KMS-11 (cell line): ENCODE measurements at regions not wholly inside any gene's neighbourhood (a gene's known extent, or its start where the extent isn't known, plus 50 kb on each side); places are given as distances from the start of the nearest gene placed in this dataset.

Experiments
- H2AFZ ChIP-seq: fragments of 200-600 bp; sonication (generic); 2 replicates; pipeline ENCODE4 v1.6.1; 2016; ENCODE audit warnings: antibody characterized with exemption, mixed run types, low read depth
- H3K27ac ChIP-seq: fragments of 200-600 bp; sonication (generic); 2 replicates; pipeline ENCODE4 v1.6.1; 2016; ENCODE audit warnings: mild to moderate bottlenecking, mixed run types
- H3K27me3 ChIP-seq: fragments of 200-600 bp; sonication (generic); 2 replicates; pipeline ENCODE4 v1.6.1; 2017; ENCODE audit warnings: mild to moderate bottlenecking, low read depth, mixed run types, moderate library complexity; ENCODE audit not compliant: insufficient read depth
- H3K36me3 ChIP-seq: fragments of 200-600 bp; sonication (generic); 2 replicates; pipeline ENCODE4 v1.6.1; 2017; ENCODE audit warnings: mild to moderate bottlenecking, mixed run types; ENCODE audit not compliant: insufficient read depth
- H3K4me1 ChIP-seq: fragments of 200-600 bp; sonication (generic); 2 replicates; pipeline ENCODE4 v1.6.1; 2016; ENCODE audit warnings: mild to moderate bottlenecking, low read depth, mixed run types; ENCODE audit not compliant: poor library complexity, severe bottlenecking
- H3K4me2 ChIP-seq: fragments of 200-600 bp; sonication (generic); 2 replicates; pipeline ENCODE4 v1.7.0; 2016; ENCODE audit warnings: mild to moderate bottlenecking, mixed run types
- H3K4me3 ChIP-seq: fragments of 200-600 bp; sonication (generic); IDR thresholded peaks from 2 replicates; pipeline ENCODE4 v1.6.1; 2017; ENCODE audit warnings: low read depth, low read length, mixed read lengths; ENCODE audit not compliant: insufficient read depth
- H3K79me2 ChIP-seq: fragments of 200-600 bp; sonication (generic); 2 replicates; pipeline ENCODE4 v1.6.1; 2016; ENCODE audit warnings: low read depth, mixed run types; ENCODE audit not compliant: insufficient read depth
- H3K9ac ChIP-seq: fragments of 200-600 bp; sonication (generic); 2 replicates; pipeline ENCODE4 v1.6.1; 2016; ENCODE audit warnings: mild to moderate bottlenecking, mixed run types
- H4K20me1 ChIP-seq: fragments of 200-600 bp; sonication (generic); 2 replicates; pipeline ENCODE4 v1.6.1; 2016; ENCODE audit warnings: mild to moderate bottlenecking, mixed run types; ENCODE audit not compliant: insufficient read depth
- CTCF ChIP-seq: fragments of 200-600 bp; sonication (generic); conservative IDR thresholded peaks from 2 replicates; pipeline ENCODE4 v1.6.1; 2017; ENCODE audit warnings: low read depth, mild to moderate bottlenecking, antibody characterized with exemption, low read length, moderate library complexity, mixed read lengths

DNA sequence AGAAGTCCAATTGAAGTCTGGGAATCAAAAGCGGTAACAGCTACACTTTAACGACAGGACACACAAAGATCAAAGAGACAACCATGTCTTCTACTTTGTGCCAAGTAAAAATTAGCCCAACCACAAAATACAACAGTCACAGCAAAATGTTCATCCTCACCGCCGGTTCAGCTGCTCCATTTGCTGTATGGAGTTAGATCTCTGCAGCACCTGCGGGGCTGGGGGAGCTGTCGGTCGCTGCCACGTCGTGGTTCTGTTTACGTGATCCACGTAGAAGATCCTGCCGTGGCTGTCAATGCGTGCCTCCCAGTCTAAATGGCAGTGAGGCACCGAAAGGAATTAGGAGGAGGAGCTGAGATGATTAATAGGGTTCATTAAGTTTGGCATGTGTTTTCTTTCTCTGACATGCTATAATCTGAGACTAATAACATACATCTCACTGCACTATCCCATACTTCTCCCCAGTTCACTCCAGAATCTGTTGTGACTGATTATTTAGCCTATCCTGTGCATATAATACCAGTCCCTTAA, 136.5 kb upstream of the STK17B start:
- H3K4me2 ChIP-seq = no peak overlapping the region
- no peaks in the 10 kb centered on the region for H3K36me3 ChIP-seq
- no peak overlapping the region for H3K4me3 ChIP-seq
- H3K27ac ChIP-seq = no peak overlapping the region
- no peaks in the 10 kb centered on the region for H3K27me3 ChIP-seq
- no peaks in the 10 kb centered on the region for H3K4me1 ChIP-seq
- H2AFZ ChIP-seq = no peak overlapping the region
- TF ChIP-seq CTCF = no peak
- no peaks in the 10 kb centered on the region for H3K79me2 ChIP-seq
- H4K20me1 ChIP-seq = no peaks in the 10 kb centered on the region
- H3K9ac ChIP-seq = no peak overlapping the region

- Histone ChIP-seq H2AFZ (no peak overlapping the region), H3K4me1 (no peaks in the 10 kb centered on the region), H4K20me1 (no peaks in the 10 kb centered on the region), H3K27me3 (no peaks in the 10 kb centered on the region), H3K79me2 (no peaks in the 10 kb centered on the region), H3K4me2 (no peak overlapping the region), H3K36me3 (no peaks in the 10 kb centered on the region), H3K4me3 (no peak overlapping the region), H3K9ac (no peak overlapping the region), H3K27ac (no peak overlapping the region)
- no peak for TF ChIP-seq CTCF
Measured at GRCh38 chr2:196309691-196310090, 138.3 kb upstream of the STK17B start.

- TF ChIP-seq CTCF = no peak
- H3K27me3 ChIP-seq = no peaks in the 10 kb centered on the region
- H3K4me3 ChIP-seq = no peak overlapping the region
- no peaks in the 10 kb centered on the region for H3K36me3 ChIP-seq
- no peaks in the 10 kb centered on the region for H3K79me2 ChIP-seq
- no peak overlapping the region for H3K4me2 ChIP-seq
- no peak overlapping the region for H3K27ac ChIP-seq
- no peak overlapping the region for H2AFZ ChIP-seq
- H3K9ac ChIP-seq = no peak overlapping the region
- no peaks in the 10 kb centered on the region for H3K4me1 ChIP-seq
- H4K20me1 ChIP-seq = no peaks in the 10 kb centered on the region
Measured at GRCh38 chr2:196314157-196314556, 142.8 kb upstream of the STK17B start.

- H3K36me3 ChIP-seq = no peaks in the 10 kb centered on the region
- no peak overlapping the region for H3K4me3 ChIP-seq
- H3K27me3 ChIP-seq = no peaks in the 10 kb centered on the region
- no peak overlapping the region for H3K4me2 ChIP-seq
- H3K79me2 ChIP-seq = no peaks in the 10 kb centered on the region
- no peak overlapping the region for H3K27ac ChIP-seq
- H3K4me1 ChIP-seq = no peaks in the 10 kb centered on the region
- TF ChIP-seq CTCF = no peak
- H3K9ac ChIP-seq = no peak overlapping the region
- no peaks in the 10 kb centered on the region for H4K20me1 ChIP-seq
- H2AFZ ChIP-seq = no peak overlapping the region
Measured at GRCh38 chr2:196314780-196315179, 143.4 kb upstream of the STK17B start.
